MM.1S (cell line): ENCODE measurements at regions not wholly inside any gene's neighbourhood (a gene's known extent, or its start where the extent isn't known, plus 50 kb on each side); places are given as distances from the start of the nearest gene placed in this dataset.

Experiments used
- EZH2 ChIP-seq: fragments of 300-600 bp; sonication (generic); optimal IDR thresholded peaks from 2 replicates; pipeline ENCODE3; 2017; ENCODE audit warnings: low read depth, mild to moderate bottlenecking, antibody characterized with exemption, low read length, mixed read lengths
- EZH2phosphoT487 ChIP-seq: fragments of 300-600 bp; sonication (generic); IDR thresholded peaks from 2 replicates; pipeline ENCODE4 v1.6.1; 2018; ENCODE audit warnings: antibody characterized with exemption, low read length
- TF ChIP-seq, protein P1 (sequence below): fragments of 300-600 bp; sonication (generic); IDR thresholded peaks from 2 replicates; pipeline ENCODE4 v1.5.1; 2016; ENCODE audit warnings: antibody characterized with exemption, low read length, mixed read lengths

DNA sequence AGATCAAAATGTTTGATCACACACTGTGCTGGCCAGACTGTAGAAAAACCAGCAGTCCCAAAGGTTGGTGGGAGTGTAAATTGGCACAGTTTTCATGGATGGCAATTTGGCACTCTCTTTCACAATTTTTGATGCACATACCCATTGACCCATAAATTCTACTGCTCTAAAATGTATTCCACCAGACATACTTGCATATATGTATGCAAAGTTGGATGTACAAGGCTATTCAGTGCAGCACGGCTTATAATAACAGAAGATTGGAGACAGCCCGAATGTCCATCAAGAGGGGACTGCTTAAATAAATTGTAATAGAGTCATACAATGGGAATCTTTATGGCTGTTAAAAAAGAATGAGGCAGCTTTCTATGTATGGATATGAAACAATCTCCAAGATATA is 101.7 kb upstream of the TOP1 start:
- TF ChIP-seq, protein P1, sequence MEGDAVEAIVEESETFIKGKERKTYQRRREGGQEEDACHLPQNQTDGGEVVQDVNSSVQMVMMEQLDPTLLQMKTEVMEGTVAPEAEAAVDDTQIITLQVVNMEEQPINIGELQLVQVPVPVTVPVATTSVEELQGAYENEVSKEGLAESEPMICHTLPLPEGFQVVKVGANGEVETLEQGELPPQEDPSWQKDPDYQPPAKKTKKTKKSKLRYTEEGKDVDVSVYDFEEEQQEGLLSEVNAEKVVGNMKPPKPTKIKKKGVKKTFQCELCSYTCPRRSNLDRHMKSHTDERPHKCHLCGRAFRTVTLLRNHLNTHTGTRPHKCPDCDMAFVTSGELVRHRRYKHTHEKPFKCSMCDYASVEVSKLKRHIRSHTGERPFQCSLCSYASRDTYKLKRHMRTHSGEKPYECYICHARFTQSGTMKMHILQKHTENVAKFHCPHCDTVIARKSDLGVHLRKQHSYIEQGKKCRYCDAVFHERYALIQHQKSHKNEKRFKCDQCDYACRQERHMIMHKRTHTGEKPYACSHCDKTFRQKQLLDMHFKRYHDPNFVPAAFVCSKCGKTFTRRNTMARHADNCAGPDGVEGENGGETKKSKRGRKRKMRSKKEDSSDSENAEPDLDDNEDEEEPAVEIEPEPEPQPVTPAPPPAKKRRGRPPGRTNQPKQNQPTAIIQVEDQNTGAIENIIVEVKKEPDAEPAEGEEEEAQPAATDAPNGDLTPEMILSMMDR = no peak
- TF ChIP-seq EZH2 (no peak), EZH2phosphoT487 (no peak)
